Left cardiac atrium (tissue), 4 donors: ENCODE measurements at regions not wholly inside any gene's neighbourhood (a gene's known extent, or its start where the extent isn't known, plus 50 kb on each side); places are given as distances from the start of the nearest gene placed in this dataset.
"Not testable (repeated sequence)": the region's sequence is repeated elsewhere in the genome, so short reads cannot be mapped to it uniquely, and the experiment has no call there.

Source experiments
- ATAC-seq, 2 donors: fragments of 200-7000 bp; cut with Tn5 transposase; one replicate each; pipeline ENCODE4 v1.9.1; 2020; ENCODE audit warnings: mild to moderate bottlenecking in 2 of 2, moderate library complexity in 2 of 2
- DNase-seq: peaks from one replicate; pipeline ENCODE4 v3.0.0-alpha.2; 2020
- intact Hi-C, 2 donors: fragments of 100-400 bp; cut with DNase I; formaldehyde crosslinking; loops; one replicate each; pipeline versions ENCODE4 v1.14.1 to v1.15.1; 2022 to 2023
- donor health status: DM: no; HTN: yes; CAD: no.
- donor health status: DM: no; HTN: yes; CAD: no; lungs with severe emphysema.
- donor health status: DM: yes; HTN: yes; CAD: no.
- donor health status: Dilated cardiomyopathy.

GRCh38 chr1:55534565-55535121 is 319.5 kb upstream of the USP24 start:
- intact Hi-C loops = no loop called here
- DNase-seq = no peak
- ATAC-seq = no peak

DNA sequence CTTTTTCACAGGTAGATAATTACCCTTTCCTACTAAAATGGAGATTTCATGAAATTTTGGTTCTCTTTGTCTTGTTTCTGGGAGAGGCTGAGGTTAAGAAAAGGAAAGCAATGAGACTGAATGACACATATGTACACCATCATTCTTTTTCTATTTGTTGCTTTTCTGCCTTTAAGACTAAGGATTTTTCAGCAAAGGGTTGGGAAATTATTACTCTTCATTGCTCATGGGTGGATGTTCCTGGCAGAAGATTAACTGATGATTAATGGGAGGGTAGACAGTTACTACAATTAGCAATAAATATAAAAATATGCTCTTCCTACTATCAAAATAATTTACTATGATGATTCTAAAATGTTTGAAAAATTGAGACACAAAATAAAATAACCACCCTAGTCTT is 316.5 kb upstream of the USP24 start:
- no peak for DNase-seq
- peak in 1 of 2 donors; percentile 53 for ATAC-seq
- intact Hi-C loops = no loop called here

DNA sequence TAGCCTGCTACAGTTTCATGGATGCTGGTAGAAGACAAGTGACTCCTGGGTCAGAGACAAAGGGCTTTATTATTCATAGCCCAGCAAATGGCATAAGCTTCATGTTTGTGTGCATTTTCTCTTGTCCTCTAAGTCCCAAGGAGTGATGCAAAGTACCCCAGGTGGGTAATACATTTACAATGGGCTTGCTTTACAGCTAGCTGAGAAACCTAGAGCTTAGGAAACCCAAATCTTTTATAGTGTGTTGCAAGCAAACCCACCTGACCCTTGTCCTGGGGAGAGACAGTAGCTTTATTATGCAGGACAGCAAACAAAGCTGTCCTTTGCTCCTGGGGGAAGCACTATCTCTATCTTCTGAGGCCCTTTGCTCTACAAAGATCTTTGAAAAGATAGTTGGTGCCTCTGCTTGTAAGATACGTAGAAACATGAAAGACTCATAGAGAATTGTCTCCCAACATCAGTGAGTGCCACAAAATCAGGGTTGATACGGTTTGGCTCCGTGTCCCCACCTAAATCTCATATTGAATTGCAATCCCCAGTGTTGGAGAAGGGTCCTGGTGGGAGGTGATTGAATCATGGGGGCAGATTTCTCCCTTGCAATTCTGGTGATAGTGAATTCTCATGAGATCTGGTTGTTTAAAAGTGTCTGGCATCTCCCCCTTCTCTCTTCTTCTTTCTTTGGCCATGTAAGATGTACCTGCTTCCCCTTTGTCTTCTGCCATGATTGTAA is 315.8 kb upstream of the USP24 start:
- DNase-seq (no peak), ATAC-seq (no peak)
- intact Hi-C loops = no loop called here

DNA sequence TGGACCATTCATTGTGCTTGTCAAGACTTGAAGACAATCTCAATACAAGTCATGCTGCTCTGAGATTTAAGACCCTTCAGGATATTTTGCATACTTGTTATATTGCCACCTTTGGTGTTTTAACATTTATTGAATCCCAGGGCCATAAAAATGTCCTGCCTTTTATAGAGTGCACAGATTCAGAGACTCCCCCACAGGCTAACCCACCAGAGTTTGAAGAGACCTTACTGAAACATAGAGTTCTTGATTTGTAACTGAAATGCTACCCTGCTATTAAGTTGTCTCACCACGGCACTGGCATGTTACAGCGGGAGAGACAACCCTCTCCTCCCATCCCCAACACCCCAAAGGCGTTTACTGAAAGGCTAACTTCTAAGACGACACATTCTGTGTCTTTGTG is 313.9 kb upstream of the USP24 start:
- no peak for ATAC-seq
- intact Hi-C loops = no loop called here
- DNase-seq = no peak

DNA sequence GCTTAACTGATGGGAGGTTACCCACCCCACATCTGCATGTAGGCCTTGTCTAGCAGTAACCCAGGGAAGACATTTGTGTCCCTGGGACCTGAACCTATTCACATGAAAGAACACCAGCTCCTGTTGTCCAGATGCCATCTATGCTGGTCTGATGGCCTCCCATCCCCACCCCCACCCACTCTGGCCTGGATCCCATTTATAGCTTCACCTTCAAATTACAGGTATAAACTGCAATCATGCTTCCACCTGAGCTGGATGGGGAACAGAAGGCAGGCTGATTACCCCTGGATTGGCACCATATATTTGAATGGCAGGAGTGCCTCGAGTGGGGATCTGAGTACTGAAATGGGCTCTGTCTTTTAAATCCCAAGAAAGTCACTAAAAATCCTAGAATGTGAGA is 312.7 kb upstream of the USP24 start:
- no peak for ATAC-seq
- intact Hi-C loops = no loop called here
- no peak for DNase-seq

- intact Hi-C loops = no loop called here
- ATAC-seq = no peak
Measured at GRCh38 chr1:55526716-55527115, 311.6 kb upstream of the USP24 start.

GRCh38 chr1:55524006-55524405 is 308.8 kb upstream of the USP24 start:
- intact Hi-C loops = no loop called here
- ATAC-seq (no peak), DNase-seq (no peak)

More at GRCh38 chr1:55526716-55527115, 311.6 kb upstream of the USP24 start:
- DNase-seq = no peak

DNA sequence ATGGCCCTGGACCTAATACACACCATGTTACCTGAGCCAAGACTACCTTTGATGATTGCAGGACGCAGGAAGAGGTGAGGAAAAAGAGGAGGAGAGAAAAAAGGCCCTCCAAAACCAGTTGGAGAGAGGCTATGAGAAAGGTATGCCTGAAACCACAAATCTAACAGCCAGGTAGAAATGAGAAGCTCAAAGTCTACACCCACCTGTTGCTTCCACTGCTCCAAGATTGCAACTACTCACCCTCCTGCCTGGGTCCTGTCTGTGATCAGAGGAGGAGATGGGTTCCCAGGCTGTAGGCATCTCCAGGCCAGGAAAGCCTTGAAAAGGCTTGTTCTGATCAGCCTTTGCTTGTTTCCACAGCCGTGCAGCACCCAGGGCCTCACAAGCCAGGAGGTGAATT is 307.8 kb upstream of the USP24 start:
- DNase-seq (no peak), ATAC-seq (no peak)
- intact Hi-C loops = no loop called here

DNA sequence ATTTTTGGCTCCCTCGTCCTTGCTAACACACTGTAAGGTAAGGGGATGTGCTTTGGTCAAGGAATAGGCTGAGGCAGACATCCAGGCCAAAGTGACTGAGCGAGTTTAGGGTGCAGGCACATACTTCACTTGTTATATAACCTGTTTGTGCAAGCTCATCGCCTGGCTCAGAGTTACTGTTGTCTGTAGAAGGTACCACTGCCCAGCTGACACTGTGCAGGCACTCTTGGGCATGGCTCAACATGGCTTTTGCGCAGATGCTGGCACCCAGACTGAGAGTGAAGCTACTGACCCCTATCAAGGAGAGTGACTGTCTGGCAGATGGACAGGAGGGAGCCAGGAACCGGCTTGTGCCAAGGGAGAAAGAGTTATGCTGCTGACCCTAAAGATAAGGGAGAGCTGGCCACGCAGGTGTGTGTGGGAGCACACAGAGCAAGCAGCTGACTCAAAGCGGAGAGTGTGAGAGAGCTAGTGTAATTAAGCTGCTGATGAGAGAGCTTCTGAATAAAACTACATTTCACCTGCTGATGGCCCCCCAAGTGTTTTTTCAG is 307.3 kb upstream of the USP24 start:
- peak; percentile 57 to 85 for ATAC-seq
- DNase-seq = peak; percentile 22
- intact Hi-C loops = no loop called here

DNA sequence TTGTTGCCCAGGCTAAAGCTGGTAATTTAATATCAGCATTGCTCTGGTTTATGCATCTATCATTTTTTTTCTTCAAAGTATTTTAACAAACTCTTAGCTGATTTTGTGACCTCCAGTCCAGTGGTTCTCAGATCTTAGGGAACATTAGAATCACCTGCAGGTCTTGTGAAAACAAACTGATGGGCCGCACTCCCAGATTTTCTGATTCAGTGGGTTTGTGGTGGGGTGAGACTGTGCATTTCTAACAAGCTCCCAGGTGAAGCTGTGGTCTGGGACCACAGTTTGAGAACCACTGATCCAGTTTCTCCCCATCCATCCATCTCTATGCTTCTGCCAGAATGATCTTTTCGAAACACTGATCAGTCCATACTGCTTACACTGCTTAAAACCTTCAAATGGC is 305.7 kb upstream of the USP24 start:
- no peak for DNase-seq
- intact Hi-C loops = no loop called here
- ATAC-seq = no peak

DNA sequence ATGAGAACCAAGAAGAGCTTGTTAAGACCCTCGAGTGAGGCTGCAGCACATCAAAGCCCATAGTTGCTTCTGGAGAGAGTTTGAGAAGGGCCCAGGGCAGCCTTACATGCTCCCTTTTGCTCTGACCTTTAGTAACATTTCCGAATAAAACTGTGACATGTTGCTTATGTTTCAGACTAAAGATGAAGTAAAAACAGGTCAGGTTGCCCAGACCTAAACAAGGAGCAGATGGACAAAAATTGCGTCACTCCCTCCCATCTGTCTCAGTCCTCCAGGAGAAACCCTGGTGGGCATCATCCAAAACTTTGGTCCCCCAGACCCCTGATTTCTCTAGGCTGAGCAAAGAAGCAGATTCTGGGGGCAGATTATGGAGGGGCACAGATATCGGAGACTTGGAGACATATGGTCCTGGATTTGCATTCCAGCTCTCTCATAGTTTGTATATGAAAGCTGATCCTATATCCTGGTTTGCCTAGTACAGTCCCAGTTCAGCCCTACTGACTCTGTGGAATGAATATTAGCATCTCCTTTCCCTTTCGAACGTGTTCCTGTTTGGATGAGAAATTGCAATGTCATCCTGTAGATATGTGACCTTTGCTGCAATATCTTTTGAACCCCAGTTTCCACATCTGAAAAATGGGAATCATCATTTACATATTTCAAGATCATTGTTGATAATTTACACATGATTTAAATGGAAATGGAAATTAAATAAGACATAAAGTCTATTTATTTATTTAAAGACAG is 304.9 kb upstream of the USP24 start:
- ATAC-seq (no peak), DNase-seq (no peak)
- intact Hi-C loops = no loop called here

- intact Hi-C loops = no loop called here
- no peak for DNase-seq
- no peak for ATAC-seq
Measured at GRCh38 chr1:55519276-55519675, 304.1 kb upstream of the USP24 start.

GRCh38 chr1:55517036-55517435 is 301.9 kb upstream of the USP24 start:
- ATAC-seq = no peak
- no peak for DNase-seq
- intact Hi-C loops = no loop called here

DNA sequence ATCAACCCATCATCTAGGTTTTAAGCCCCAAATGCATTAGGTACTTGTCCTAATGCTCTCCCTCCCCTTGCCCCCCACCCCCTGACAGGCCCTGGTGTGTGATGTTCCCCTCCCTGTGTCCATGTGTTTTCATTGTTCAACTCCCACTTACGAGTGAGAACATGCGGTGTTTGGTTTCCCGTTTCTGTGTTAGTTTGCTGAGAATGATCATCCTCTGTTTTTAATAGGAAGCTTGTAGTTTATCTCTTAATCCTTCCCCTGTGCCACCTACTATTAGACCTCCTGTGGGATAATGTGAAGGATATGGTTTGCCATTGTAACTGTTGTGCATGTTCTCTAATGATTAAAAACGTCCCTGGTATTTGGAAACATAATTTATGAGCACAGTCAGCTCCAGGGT is 299.4 kb upstream of the USP24 start:
- ATAC-seq, intact Hi-C loops, DNase-seq: not testable (repeated sequence)

GRCh38 chr1:55512466-55512865 is 297.3 kb upstream of the USP24 start:
- no peak for ATAC-seq
- no peak for DNase-seq
- intact Hi-C loops = no loop called here

- ATAC-seq (no peak), DNase-seq (no peak)
- intact Hi-C loops = no loop called here
Measured at GRCh38 chr1:55507578-55507931, 292.4 kb upstream of the USP24 start.

GRCh38 chr1:55506740-55507577 is 291.8 kb upstream of the USP24 start:
- no peak for DNase-seq
- intact Hi-C loops = no loop called here
- ATAC-seq = no peak

DNA sequence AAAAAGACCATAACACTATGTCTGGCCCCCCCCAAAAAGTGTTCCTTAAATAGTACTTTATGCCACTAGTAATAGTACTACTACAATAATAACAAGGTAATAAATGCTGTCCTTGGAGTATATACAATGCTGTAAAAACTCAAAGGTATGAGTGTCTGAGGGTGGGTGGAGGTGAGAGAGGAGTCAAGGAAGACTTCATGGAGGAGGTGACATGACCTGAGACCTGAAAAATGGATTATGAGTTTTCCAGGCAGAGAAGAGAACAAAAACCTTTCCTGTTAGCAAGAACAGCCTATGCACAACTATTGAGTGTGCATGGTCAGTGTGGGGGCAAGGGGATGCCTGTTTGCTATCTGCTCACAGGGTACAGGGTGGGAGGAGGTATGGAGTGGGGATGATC is 290.2 kb upstream of the USP24 start:
- intact Hi-C loops = no loop called here
- ATAC-seq = no peak
- no peak for DNase-seq

DNA sequence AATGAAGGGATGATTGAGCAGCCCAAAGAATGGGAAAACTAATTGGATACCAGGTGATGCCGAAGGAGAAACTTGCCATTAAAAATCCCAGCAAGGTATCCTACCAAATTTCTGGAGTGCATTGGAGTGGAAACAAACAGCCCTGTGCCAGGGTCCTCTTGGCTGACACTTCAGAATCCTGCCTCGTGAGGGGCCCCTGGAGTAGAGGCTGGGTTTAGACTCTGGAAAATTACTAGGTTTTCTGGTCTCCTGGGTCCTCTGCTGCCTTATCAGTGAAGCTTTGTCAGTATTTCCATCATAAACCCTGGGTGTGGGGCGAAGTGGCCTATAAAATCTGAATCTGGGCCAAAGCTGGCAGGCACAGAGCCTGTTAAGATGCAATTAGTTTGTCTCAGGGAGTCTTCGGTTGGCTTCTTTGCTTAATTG is 289.2 kb upstream of the USP24 start:
- ATAC-seq (no peak), DNase-seq (no peak)
- intact Hi-C loops = no loop called here
